Ectodermal cell (in vitro differentiated cells): ENCODE measurements at regions not wholly inside any gene's neighbourhood (a gene's known extent, or its start where the extent isn't known, plus 50 kb on each side); places are given as distances from the start of the nearest gene placed in this dataset.

ENCODE experiments used
- H3K27ac ChIP-seq: 2 replicates; pipeline ENCODE4 v1.7.0; 2013; ENCODE audit warnings: mild to moderate bottlenecking, low read depth, low read length; ENCODE audit not compliant: insufficient read depth, poor library complexity, severe bottlenecking
- H3K27me3 ChIP-seq: 2 replicates; pipeline ENCODE4 v1.7.0; 2013; ENCODE audit warnings: mild to moderate bottlenecking, low read length; ENCODE audit not compliant: insufficient read depth, control insufficient read depth, poor library complexity, severe bottlenecking
- H3K36me3 ChIP-seq: one replicate; pipeline ENCODE4 v1.7.0; 2013; ENCODE audit warnings: low read length; ENCODE audit not compliant: control insufficient read depth, insufficient read depth
- H3K4me1 ChIP-seq: one replicate; pipeline ENCODE4 v1.7.0; 2013; ENCODE audit warnings: low read length; ENCODE audit not compliant: control insufficient read depth, insufficient read depth
- H3K4me3 ChIP-seq: 2 replicates; pipeline ENCODE4 v1.7.0; 2013; ENCODE audit warnings: low read depth, low read length, control low read depth; ENCODE audit not compliant: insufficient read depth
- H3K9me3 ChIP-seq: 2 replicates; pipeline ENCODE4 v1.7.0; 2013; ENCODE audit warnings: mild to moderate bottlenecking, low read length, moderate library complexity; ENCODE audit not compliant: control insufficient read depth
- WGBS, 2 experiments: methylation state at CpG; one replicate each; pipeline ENCODE4 v1.1.7; 2013; ENCODE audit warnings: missing lambda C conversion rate in 2 of 2; 5-methylcytosine and 5-hydroxymethylcytosine counted together

DNA sequence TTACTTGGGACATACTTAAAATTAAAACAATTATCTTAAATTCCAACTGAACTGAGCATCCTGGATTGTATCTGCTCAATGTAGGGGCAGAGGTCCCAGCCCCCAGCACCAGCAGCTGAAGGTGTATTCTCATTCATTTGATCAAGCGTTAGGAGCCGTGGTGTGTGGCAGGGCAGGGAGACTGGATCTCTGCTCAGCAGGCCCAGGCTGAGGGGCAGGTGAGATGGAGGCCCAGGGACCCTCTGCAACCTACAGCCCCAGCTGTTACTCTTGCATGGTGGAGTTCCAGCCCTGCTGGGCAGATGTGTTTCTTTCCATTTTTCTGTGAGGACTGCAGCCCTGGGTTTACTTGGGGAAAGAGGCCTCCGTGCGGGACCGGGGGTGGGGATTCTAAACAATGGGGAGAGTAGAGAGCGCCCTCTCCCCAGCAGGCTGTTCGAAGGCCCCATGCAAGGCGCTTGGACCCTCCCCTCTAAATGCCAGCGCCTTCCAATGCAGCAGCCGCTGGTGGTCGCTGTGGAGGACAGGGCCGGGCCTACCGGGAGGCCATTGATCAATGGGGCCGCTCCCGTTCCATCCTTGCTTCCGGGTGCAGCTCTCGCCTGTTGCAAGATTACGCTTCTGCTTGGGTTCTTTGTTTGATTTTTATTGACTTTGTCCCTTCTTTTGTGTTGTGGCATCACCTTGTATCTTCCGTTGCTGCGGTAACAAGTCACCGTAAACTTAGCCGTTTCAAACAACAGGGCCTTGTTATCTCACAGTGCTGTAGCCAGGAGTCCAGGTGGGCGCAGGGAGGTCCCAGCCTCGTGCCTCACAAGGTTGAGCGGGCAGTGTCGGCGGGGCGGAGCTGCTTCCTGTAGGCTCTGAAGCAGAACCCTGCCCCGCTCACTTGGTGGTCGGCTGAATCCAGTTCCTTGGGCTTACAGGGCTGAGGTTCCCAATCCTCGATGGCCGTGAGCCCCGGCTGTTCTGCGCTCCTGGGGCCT is 134.8 kb upstream of the PHACTR3 start:
- 61 to 64% methylated on average over 34 of the region's 34 CpGs for WGBS, 2 experiments
- H3K4me3 ChIP-seq, result no peak overlapping the region
- no peaks in the 10 kb centered on the region for H3K36me3 ChIP-seq
- H3K27me3 ChIP-seq, result no peaks in the 10 kb centered on the region
- no peaks in the 10 kb centered on the region for H3K9me3 ChIP-seq
- no peak overlapping the region for H3K27ac ChIP-seq
- H3K4me1 ChIP-seq, result no peaks in the 10 kb centered on the region

DNA sequence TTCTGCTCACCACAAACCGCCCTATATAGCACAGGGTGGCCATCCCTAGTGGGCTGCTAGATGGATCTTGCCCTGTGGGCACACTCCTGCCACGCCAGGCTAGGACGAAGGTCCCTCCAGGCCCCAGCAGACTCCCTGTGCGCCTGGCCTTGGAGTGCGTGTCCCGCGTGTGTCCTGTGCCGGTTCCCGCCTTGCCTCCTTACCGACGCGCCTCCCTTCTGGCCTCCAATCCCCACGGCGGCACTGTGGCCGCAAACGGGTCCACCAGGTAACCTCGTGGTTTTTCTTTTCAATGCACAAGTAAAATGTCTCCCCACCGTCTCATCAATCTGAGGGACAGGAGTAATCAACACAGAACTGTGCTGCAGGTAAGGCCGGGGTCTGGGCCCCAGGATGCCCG is 133.8 kb upstream of the PHACTR3 start:
- H3K4me3 ChIP-seq, result no peak overlapping the region
- 94 to 95% methylated on average over 20 of the region's 20 CpGs for WGBS, 2 experiments

DNA sequence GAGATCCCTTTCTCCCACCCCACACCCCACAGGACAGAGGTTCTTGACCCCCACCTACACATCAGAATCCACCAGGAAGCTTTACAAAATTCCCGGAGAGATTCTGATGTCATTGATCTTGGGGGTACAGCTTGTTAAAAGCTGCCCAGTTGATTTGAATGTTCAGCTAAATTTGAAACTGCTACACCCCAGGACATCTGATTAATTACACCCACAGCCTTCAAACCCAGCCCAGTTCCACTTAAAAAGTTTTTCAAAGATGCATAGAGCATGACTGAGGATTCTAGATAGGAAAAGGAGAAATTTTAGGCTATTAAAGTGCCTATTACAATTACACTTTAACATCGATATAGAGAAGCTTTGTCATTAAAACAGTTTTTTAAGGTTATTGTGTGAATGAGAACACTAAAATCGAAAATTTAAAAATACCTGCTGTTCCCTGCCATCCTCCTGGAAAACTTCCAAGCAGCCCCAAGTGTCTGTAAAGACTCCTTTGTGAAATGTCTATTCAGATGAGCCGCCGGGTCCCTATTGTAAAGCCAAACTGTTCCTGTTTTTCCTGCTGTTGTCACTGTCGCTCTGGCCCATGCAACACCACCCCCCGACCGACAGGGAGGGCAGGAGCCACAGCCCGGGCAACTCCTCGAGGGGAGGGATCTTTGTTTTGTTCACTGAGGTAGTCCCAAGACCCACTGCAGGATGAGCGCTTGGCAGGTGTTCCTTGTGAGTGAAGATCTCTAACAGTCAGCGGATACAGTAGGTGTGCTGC is 132.5 kb upstream of the PHACTR3 start:
- WGBS, 2 experiments, result 59 to 61% methylated on average over 11 to 12 of the region's 12 CpGs
- Histone ChIP-seq H3K9me3 (no peaks in the 10 kb centered on the region), H3K4me1 (no peaks in the 10 kb centered on the region), H3K4me3 (no peak overlapping the region), H3K27ac (no peak overlapping the region), H3K27me3 (no peaks in the 10 kb centered on the region), H3K36me3 (no peaks in the 10 kb centered on the region)

More for the DNA sequence above, 133.8 kb upstream of the PHACTR3 start:
- Histone ChIP-seq H3K9me3 (no peaks in the 10 kb centered on the region), H3K27me3 (no peaks in the 10 kb centered on the region), H3K4me1 (no peaks in the 10 kb centered on the region), H3K27ac (no peak overlapping the region), H3K36me3 (no peaks in the 10 kb centered on the region)

DNA sequence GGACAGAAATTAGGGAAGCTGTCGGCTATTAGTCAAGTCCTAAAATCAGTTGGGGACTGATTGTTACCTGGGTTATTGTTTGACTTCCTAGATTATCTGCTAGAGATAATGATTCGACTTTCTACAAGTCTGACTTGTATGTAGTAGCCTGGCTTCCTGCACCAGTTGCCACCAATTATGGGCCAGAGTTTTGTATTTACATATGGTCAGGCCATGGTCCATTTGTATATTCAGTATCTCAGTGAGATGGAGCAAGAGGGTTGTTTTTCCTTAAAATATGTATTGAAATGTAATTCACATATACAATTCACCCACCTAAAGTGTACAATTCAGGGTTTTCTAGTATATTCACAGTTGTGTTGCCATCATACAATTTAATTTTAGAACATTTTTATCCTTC is 130.6 kb upstream of the PHACTR3 start:
- Histone ChIP-seq H3K4me1 (no peaks in the 10 kb centered on the region), H3K27ac (no peak overlapping the region), H3K4me3 (no peak overlapping the region), H3K27me3 (no peaks in the 10 kb centered on the region), H3K36me3 (no peaks in the 10 kb centered on the region), H3K9me3 (no peaks in the 10 kb centered on the region)
- WGBS, 2 experiments, result 92 to 95% methylated on average over 2 of the region's 2 CpGs

- Histone ChIP-seq H3K27ac (no peak overlapping the region), H3K36me3 (no peaks in the 10 kb centered on the region), H3K9me3 (no peaks in the 10 kb centered on the region), H3K4me3 (no peak overlapping the region), H3K27me3 (no peaks in the 10 kb centered on the region), H3K4me1 (no peaks in the 10 kb centered on the region)
- 93% methylated on average over 10 of the region's 10 CpGs for WGBS, 2 experiments
Observed at GRCh38 chr20:59481067-59481466, 123.3 kb upstream of the PHACTR3 start.

- Histone ChIP-seq H3K9me3 (no peaks in the 10 kb centered on the region), H3K4me1 (no peaks in the 10 kb centered on the region), H3K27me3 (no peaks in the 10 kb centered on the region), H3K27ac (no peak overlapping the region), H3K36me3 (no peaks in the 10 kb centered on the region), H3K4me3 (no peak overlapping the region)
- 89 to 90% methylated on average over 10 of the region's 10 CpGs for WGBS, 2 experiments
Observed at GRCh38 chr20:59481477-59482018, 122.8 kb upstream of the PHACTR3 start.

GRCh38 chr20:59482351-59483187 is 121.8 kb upstream of the PHACTR3 start:
- 91 to 94% methylated on average over 17 of the region's 17 CpGs for WGBS, 2 experiments
- Histone ChIP-seq H3K4me1 (no peaks in the 10 kb centered on the region), H3K9me3 (no peaks in the 10 kb centered on the region), H3K36me3 (no peaks in the 10 kb centered on the region), H3K27ac (no peak overlapping the region), H3K4me3 (no peak overlapping the region), H3K27me3 (no peaks in the 10 kb centered on the region)

GRCh38 chr20:59483481-59483880 is 120.9 kb upstream of the PHACTR3 start:
- Histone ChIP-seq H3K27ac (no peak overlapping the region), H3K36me3 (no peaks in the 10 kb centered on the region), H3K27me3 (no peaks in the 10 kb centered on the region), H3K9me3 (no peaks in the 10 kb centered on the region), H3K4me1 (no peaks in the 10 kb centered on the region), H3K4me3 (no peak overlapping the region)
- 87% methylated on average over 5 of the region's 5 CpGs for WGBS, 2 experiments

DNA sequence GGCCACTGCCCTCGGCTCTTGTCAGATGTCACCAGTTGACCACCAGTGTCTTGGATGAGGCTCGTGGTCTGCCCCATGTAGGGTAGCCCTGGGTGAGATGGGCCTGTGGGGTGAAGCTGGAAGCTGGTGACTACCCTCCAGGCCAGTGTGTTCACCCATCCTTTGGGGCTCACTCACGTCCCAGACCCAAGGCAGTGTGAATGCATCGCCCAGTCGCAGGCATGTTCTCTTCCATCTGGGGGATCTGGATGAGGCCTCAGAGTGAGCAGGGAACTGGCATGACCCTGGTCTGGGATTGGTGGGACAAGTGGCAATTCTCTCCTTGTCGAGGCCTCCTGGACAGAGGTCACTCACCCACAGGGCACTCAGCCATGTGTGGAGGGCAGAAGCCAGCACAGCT is 120.1 kb upstream of the PHACTR3 start:
- Histone ChIP-seq H3K4me3 (no peak overlapping the region), H3K4me1 (no peaks in the 10 kb centered on the region), H3K27me3 (no peaks in the 10 kb centered on the region), H3K9me3 (no peaks in the 10 kb centered on the region), H3K36me3 (no peaks in the 10 kb centered on the region), H3K27ac (no peak overlapping the region)
- WGBS, 2 experiments, result 92 to 93% methylated on average over 6 of the region's 6 CpGs
